ENCODE measurements at regions not wholly inside any gene's neighbourhood (a gene's known extent, or its start where the extent isn't known, plus 50 kb on each side); places are given as distances from the start of the nearest gene placed in this dataset.
A peak's percentile ranks its signal among the peaks of the same experiment; 100 is the strongest.

DNA sequence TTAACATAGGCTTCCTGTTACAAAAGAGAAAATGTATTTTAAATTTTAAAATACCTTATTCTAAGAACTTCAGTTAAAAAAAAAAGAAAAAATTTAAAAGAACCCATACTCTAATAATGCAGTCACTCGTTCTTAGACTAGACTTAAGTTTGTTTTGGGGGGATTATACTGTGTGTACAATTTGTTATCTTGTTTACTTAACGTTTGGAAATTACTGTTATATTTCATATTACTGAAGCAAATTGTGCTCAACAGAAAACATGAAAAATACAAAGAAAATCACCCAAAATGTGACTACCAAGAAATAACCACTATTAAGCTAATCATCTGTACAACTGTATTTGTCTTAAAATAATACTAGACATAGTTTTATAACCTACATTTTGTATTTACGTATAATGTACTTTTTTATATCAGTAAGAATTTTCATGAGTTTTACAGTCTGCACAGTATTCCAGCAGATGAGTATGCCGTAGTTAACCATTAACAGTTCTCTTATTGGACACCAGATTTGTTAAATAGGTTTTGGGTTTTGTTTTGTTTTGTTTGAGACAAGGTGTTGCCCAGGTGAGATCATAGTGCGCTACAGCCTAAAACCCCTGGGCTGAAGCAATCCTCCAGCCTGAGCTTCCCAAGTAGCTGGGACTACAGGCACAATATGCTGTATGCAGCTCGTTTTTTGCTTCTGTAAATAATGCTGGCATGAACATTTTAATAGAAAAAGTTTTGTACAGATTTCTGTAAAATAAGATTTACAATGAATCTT, 88.8 kb upstream of the CHD2 start (continued):
- TF ChIP-seq EEA1 (CRISPR knock-in tag; IDR thresholded peaks at IDR 0.05; ENCODE audit: borderline replicate concordance) (no peak), CEBPG (CRISPR knock-in tag; IDR thresholded peaks at IDR 0.05) (peak; percentile 73), ZFX (CRISPR knock-in tag; IDR thresholded peaks at IDR 0.05; ENCODE audit: low read depth) (no peak)
- TF ChIP-seq, protein P1, sequence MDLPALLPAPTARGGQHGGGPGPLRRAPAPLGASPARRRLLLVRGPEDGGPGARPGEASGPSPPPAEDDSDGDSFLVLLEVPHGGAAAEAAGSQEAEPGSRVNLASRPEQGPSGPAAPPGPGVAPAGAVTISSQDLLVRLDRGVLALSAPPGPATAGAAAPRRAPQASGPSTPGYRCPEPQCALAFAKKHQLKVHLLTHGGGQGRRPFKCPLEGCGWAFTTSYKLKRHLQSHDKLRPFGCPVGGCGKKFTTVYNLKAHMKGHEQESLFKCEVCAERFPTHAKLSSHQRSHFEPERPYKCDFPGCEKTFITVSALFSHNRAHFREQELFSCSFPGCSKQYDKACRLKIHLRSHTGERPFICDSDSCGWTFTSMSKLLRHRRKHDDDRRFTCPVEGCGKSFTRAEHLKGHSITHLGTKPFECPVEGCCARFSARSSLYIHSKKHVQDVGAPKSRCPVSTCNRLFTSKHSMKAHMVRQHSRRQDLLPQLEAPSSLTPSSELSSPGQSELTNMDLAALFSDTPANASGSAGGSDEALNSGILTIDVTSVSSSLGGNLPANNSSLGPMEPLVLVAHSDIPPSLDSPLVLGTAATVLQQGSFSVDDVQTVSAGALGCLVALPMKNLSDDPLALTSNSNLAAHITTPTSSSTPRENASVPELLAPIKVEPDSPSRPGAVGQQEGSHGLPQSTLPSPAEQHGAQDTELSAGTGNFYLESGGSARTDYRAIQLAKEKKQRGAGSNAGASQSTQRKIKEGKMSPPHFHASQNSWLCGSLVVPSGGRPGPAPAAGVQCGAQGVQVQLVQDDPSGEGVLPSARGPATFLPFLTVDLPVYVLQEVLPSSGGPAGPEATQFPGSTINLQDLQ (CRISPR knock-in tag; IDR thresholded peaks at IDR 0.05), result no peak

- intact Hi-C loops (cut with micrococcal nuclease; ENCODE audit: unreplicated experiment), result no loop called here
- CTCF ChIA-PET (ENCODE audit: low intra/inter-chr PET ratio, low total read pairs), result no interaction called here
- no peak overlapping the region for H3K4me2 ChIP-seq (ENCODE audit: low read depth, low read length)
Measured at GRCh38 chr15:92812271-92812670, 87.9 kb upstream of the CHD2 start.

More at GRCh38 chr15:92812271-92812670, 87.9 kb upstream of the CHD2 start:
- H2AFZ ChIP-seq (ENCODE audit: low read length), result no peak overlapping the region
- no peak overlapping the region for H3K27ac ChIP-seq (ENCODE audit: extremely low read length, insufficient read depth, low read length)
- DNase-seq (ENCODE audit: low spot score), result no peak
- ATAC-seq, result no peak
- no peaks in the 10 kb centered on the region for H3K9me3 ChIP-seq (ENCODE audit: low read length)
- in situ Hi-C loops (cut with HindIII; ENCODE audit: extremely low pct_ligation_motif_present, low pct_unique_long_range_greater_than_20kb), result loop anchor here (5.0 kb wide), 1 partner anchor 70 kb away; no protein-coding TSS in a partner anchor
- no peak overlapping the region for H3K9ac ChIP-seq (ENCODE audit: insufficient read depth, low read depth, low read length)
- H3K79me2 ChIP-seq (ENCODE audit: insufficient read depth, low read length), result peaks cover 20% of the 10 kb centered on the region
- H3K36me3 ChIP-seq (replicated peaks in 1 of 2; ENCODE audit: control insufficient read depth in 1 of 2, insufficient read depth in 2 of 2, low read length in 2 of 2), result no peaks in the 10 kb centered on the region
- FAIRE-seq, result no peak
- H3K4me3 ChIP-seq (replicated peaks in 1 of 3; ENCODE audit: insufficient read depth in 1 of 3, low read depth in 2 of 3, low read length in 3 of 3), result no peak overlapping the region
- peaks cover 30% of the 10 kb centered on the region for H3K4me1 ChIP-seq (ENCODE audit: insufficient read depth, low read length)
- POLR2A ChIA-PET, result interaction anchor here (4.8 to 5.8 kb wide), 4 partner anchors 8 to 92 kb away, joined by 74 to 211 read pairs (median 154); partner anchors contain the start of gene CHD2
- H4K20me1 ChIP-seq (ENCODE audit: insufficient read depth, low read length), result no peaks in the 10 kb centered on the region
- no peak for TF ChIP-seq FOXA3 (CRISPR knock-in tag; IDR thresholded peaks at IDR 0.05)
- no peak for TF ChIP-seq ZNF570 (CRISPR knock-in tag; IDR thresholded peaks at IDR 0.05; ENCODE audit: borderline replicate concordance)
- no peak for TF ChIP-seq KAT2B (IDR thresholded peaks at IDR 0.05; ENCODE audit: borderline replicate concordance, low read depth, low read length)
- TF ChIP-seq PHF20 (CRISPR knock-in tag; IDR thresholded peaks at IDR 0.05), result no peak
- no peak for TF ChIP-seq ARNT (IDR thresholded peaks at IDR 0.05)
- no peak for TF ChIP-seq ARNT2 (CRISPR knock-in tag; IDR thresholded peaks at IDR 0.05; ENCODE audit: low read depth)
- TF ChIP-seq ZNF296 (CRISPR knock-in tag; conservative IDR thresholded peaks at IDR 0.05), result no peak
- no peak for TF ChIP-seq STAG1 (CRISPR knock-in tag; IDR thresholded peaks at IDR 0.05)
- TF ChIP-seq SIN3A (IDR thresholded peaks at IDR 0.05; ENCODE audit: borderline replicate concordance, low read depth, low read length), result no peak
- no peak for TF ChIP-seq ZNF772 (CRISPR knock-in tag; IDR thresholded peaks at IDR 0.05)
- no peaks in the 10 kb centered on the region; a peak in 1 of 5 replicates for H3K27me3 ChIP-seq (ENCODE audit: control insufficient read depth in 1 of 2, insufficient read depth in 2 of 2, low read length in 2 of 2)
- BruUV-seq (replicated peaks), result no TSS peak
- WGBS (ENCODE audit: low lambda C conversion rate), result 89% methylated on average over 12 of the region's 12 CpGs
